Activated CD8-positive, alpha-beta memory T cell treated with anti-CD3 and anti-CD28 coated beads, Interleukin-2, amount 50 U/mL, for 1 hour (primary cell): ENCODE measurements at regions not wholly inside any gene's neighbourhood (a gene's known extent, or its start where the extent isn't known, plus 50 kb on each side); places are given as distances from the start of the nearest gene placed in this dataset.

Experiments used
- DNase-seq: peaks from one replicate; pipeline ENCODE4 v3.0.0-alpha.2; 2020; ENCODE audit errors: extremely low read depth

DNA sequence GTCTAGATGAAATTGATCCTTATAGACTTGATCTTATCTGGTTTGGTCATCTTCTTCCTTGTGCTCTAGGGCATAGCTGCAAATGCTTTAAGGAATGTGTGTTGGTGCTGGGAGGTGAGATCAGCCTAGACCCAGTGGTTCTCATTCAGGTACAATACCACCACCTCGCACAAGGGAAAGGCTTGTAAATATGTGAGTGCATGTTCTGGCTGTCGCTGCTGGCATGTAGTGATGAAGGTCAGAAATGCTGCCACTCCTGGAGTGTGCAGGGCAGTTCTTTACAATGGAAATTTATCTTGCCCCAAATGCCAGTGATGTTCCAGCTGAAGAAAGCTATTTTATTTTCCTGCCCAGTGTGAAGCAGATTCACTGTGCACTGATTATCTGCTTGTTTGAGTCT lies 900.9 kb downstream of the QKI start:
- DNase-seq, result no peak

DNA sequence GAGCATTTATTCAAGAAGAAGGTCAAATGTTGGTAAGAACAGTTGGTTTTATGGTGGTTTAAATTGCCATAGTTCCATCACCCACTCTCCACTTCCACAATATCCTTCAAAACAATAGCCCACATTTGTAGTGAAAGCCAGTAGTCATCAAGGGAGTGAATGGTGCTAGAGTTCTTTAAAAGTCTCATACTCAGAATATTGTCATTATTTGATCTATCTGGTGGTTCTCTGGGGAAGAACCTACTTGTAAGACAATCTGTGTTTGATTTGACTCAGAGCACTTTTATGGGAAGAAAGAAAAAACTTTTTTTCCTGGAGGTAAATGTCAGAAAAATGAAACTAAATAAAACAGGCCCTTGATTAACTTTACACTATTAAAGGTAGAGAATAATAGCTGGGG lies 893.8 kb downstream of the QKI start:
- DNase-seq, result no peak

DNA sequence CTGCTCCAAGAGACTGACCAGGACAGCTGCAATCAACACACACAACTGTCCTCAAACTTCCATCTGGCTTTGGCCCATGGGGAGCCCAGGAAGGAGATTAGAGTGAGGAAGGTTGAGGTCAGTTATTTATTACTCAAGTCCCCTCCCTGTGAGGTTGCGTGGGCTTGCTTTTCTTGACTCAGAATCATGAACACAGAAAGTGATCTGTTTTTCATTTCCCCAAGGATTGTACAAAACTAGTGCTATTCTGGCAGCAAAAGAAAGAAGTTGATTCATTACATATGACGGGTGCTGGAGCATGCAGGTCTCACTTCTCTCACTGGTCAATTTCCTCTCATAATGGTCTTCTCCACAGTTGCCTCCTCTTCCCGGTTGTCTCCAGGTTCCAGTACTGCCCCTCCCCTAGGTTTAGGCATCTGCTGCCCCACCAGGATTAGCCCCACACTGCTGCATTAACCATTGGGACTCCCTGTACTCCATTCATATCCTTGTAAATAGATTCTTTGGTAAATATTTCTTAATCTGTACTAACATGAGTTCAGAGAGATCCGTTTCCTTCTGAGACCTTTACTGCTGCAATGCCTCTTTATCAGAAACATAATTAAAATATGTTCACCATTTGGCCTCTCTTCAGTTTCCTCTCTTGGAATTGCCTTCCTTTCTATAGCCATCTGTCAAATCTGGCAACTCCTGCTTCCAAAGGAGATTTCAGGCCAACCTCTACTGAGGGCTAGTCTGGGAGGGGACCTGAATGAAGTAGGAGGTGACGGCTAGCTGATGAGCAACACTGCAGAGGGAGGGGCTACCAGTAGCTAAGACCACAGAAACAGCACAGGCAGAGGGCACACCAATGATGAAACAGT lies 888.8 kb downstream of the QKI start:
- no peak for DNase-seq

DNA sequence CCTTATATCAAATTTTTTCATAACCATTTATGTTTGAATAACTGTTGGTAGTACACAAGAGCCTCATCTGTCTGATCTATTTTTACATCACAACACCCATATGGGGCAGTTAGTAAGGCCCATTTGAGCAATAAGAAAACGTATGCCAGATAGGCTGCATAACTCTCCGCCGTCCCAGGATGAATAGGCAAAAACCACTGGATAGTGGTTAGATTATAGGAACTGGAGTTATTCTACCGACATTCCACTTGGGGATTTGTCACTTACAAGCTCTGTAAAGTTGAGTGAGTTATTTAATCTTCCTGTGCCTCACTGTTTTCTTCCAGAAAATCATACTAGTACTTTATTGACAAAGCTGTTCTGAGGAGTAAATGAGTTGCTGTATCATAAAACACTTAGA lies 881.9 kb downstream of the QKI start:
- no peak for DNase-seq

DNA sequence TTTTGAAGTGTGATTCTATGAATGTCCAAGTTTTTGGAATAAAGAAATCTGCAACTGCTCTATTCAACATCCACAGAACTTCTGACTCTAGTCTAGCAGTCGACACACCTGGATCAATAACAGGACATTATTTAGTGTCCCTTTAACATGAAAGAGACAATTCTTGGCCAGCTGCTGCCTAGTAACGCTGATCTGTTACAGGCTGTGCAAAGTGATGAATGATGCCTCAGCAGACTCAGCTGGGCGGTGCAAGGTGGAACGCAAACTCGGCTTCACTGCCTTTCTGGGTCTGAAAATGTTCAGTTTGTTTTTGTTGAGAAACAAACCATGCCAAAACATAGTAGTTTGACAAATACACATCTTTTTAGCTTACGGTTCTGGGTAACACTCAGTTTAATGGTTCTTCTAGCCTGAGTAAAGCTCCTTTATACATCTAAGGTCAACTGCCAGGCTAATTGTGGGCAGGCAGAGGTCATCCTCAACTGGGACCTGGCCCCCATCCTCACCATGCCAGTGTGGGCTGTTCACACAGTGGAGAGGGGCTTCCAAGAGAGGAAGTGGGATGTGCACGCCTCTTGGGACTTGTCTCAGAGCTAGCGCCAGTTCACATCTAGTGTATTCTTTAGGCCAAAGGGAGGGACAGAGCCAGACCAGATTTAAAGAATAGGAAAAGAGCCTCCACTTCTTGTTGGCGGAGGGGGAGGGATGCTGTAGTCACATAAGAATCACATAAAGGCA lies 879.7 kb downstream of the QKI start:
- no peak for DNase-seq

DNA sequence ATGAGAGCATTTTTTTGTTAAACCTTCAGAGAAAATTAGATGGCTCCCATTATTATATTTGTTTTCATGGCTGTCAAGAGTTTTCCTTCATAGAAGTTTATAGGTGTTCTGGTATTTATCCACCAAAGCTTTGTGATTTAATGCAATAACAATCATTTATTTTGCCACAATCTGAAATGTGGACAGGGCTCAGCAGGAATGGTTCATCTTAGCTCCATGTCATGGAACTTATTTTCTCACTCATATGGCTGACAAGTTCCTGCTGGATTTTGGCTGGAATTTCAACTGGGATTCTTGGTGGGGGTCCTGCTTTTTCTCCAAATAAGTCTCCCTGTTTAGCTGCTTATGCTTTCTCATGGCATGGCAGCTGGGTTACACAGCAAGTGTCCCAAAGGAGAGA lies 876.7 kb downstream of the QKI start:
- no peak for DNase-seq

DNA sequence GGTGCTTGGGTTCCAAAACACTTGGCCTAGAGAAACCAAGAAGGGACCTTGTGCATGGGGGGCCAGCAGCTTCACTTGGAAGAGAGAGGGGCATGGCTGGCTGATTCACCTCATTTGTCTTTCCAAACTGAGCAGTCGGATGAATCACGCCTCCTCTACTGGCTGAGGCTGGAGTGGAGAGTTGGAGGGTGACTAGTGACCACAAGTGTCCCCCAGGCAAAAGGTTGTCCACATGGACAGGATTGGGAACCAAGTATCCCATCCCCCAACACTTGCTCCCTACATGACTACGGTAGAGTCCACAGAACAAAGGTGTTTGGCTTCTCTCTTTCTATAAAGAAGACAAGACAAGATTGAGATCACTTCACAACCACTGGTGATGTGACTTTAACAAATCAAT lies 875.6 kb downstream of the QKI start:
- no peak for DNase-seq

DNA sequence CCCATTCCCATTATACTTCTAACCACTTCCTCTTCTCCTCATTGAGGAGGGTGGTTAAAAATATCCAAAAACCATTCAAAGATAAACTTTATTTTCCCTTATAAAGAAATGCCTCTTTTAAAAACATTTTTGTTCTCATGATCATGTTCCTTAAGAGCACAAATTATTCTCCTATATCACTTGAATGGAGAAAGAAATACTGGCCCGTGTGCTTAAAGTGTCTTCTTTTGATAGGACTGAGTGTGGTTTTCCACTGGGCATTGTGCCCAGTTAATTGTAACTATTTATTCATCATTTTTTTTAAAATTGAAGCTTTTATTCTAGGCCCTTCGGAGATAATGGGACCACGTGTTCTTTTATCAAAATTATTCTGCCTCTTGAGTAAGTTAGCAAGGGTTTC lies 871.5 kb downstream of the QKI start:
- DNase-seq, result no peak

DNA sequence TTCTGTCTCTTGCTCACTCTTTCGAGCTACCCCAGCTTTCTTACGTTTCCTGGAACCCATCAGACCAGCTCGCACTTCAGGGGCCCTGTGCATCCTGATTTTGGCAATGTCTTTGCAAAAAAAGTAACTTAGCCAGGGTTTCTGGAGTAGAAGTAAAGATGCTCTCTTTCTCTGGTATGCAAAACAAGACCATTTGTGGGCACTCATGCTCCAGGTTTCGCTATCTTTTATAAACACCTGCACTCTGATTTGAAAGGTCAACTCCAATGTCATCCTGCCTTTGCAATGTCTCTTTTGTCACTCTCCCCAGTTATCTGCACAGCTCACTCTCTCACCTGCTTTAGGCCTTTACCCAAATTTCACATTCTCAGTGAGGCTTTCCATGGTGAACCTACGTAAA lies 869.1 kb downstream of the QKI start:
- no peak for DNase-seq

DNA sequence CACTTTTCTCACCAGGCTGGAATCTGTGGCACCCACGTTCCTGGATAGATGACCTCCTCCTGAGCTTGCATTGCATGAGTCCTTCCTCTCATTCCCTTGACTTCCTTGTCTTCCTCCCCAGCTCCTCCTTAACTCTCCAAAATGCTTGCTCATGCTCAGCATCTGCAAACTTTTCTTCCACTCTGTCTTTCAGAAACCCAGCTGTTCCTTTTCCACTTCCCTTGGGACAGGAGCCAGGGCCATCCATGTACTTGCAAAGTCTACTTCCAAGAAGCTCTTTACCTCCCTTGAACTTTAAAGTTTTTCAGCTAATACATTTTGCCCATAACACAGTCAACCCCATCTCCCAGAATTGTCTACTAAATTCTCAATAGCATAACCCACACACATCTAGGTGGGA lies 861.7 kb downstream of the QKI start:
- DNase-seq, result no peak

DNA sequence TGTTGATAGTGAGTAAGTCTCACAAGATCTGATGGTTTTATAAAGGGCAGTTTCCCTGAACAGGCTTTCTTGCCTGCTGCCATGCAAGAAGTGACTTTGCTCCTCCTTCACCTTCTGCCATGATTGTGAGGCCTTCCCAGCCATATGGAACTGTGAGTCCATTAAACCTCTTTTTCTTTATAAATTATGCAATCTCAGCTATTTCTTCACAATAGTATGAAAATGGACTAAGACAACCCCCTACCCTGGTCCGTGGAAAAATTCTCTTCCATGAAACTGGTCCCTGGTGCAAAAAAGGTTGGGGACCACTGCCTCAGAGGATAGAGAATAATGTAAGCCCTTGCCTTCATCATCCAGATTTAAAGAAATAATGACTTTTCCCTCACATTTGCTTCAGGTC lies 861.3 kb downstream of the QKI start:
- DNase-seq, result no peak

DNA sequence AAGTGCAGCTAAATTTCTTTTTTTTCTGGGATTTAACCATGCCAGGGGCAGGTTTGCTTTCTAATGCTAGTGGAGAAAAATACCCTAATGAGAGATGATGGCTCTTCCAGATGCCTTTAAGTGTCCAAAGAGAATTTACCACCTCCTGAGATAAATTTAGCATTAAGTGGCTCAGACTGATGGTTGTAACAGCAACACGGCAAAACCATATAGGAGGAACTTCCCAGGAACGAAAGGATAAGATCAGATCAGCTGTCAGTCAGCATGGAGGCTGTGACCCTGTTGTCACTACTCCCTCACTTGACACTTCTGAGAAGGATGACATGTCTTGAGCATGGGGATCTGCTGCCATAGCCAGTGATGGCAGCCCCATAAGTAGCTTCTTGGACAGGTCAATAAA lies 860.0 kb downstream of the QKI start:
- DNase-seq, result no peak

DNA sequence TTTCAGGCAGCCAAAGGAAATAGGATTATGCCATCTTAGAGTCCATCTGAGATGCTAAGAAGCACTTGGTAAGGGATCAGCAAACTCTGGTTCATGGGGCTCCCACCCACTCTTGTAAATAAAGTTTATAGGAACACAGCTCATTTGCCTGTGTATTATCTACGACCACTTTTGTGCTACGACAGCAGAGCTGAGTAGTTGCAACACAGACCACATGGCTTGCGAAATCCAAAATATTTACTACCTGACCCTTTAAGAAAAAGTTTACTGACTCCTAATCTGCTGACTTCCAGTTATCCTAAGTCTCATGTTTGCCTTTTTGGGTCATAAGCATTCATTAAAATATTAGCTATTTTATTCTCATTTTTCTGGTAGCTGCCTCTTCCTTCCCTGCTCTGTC lies 859.0 kb downstream of the QKI start:
- DNase-seq, result no peak

DNA sequence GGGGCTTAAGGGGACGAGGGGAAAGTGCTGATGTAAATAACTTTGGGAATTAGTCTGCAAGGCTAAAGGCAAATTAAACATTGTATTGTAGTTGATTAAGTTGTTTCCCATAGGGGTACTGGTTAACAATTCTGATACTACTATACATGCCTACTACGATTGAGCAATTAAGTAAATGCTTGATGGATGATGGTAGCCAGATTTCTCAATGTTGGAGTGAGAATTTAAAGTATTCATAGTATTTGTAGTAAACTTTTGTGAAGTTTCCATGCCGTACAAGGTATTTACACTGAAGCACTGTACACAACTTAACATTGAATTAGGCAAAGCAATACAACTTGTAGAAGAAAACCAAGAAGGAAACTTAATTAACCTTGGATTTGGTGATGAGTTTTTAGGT lies 852.3 kb downstream of the QKI start:
- no peak for DNase-seq

DNA sequence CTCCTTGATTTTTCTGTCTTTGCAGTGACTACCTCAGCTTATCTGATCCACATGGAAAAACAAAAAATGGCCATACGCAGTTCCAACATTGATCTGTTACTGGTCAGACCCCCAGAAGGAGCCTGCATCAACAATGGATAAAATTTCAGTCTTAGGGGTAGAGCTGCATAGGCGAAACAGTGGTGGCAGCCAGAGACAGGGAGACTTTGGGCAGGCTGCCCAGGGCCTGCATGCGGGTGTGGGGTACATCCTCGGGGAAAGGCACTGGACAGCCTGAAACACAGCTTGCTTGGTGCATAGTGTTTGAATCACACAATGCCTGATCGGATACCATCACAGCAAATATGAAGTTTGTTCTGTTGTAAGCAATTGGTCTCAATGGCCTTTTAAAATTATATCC lies 847.8 kb downstream of the QKI start:
- DNase-seq, result no peak

DNA sequence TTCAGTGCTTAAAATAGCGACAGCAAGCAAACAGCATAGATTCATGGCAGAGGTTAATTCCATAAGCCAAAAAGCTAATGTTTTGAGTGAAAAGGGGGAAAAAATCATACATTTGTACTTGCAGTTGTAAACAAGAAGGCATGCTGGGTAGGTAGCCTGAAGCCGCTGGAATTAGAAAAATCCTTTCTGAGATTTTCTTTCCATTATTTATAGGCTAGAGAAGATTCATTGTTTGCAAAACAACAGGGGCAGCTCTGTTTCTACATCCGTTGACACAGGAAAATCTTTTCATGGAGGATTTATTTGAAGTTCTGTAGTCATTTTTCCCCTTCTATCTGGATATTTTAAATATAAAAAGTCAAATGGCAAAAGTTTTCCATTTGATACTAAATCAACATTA lies 843.9 kb downstream of the QKI start:
- no peak for DNase-seq

DNA sequence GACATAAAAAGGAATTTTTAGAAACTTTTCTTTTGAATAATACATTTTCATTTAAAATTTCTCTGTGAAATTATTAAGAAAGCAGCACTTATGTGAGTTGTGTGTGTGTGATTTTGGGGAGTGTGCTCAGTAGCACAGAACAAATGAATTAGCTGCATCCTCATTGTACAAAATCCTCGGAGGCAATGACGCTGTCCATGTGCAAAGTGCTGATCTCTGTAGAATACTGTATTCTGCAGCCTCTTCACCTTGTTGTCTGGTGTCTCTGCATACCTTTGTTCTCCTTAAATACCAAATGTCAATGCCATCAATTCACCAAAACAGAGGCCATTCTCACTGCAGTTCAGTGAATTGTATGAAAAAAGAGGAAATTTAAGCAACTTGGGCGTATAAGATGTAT lies 838.4 kb downstream of the QKI start:
- DNase-seq, result no peak

DNA sequence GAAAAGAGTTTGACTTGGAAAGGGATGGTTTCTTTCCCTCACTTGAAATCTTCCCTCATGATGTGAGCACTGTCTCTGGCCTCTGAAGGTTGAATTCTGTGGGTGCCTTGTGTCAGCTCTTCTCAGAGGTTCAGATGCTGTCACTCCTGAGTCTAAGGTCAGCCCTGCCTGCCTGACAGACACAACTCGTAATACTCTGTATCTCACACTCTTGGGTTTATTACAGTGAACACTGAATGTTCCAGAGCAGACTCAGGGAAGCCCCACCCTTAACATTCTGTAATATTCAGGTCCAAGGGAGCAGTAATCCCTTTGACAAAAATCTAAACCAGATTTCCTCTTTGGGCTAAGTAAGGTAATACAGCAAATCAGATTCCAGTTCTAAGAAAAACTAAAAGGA lies 837.8 kb downstream of the QKI start:
- DNase-seq, result no peak

DNA sequence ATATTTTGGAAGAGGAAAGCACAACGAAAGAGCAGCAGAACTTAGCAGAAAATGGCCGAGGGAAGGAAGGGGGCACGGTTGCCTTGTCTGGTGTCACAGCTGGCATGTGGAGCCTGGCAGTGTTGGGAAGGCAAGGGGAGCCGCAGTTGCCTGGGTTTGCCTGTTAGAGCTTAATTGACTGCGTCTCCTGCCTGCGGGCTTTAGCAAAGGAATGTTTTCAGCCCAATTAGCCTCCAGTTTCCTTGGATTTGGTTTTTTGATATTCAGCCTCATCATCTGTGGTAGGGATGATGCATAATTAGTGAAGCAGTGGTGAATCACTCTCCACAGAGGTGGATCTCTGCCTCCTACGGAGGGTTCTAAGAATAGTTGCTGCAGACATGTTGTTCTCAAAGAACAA lies 832.6 kb downstream of the QKI start:
- DNase-seq, result no peak

DNA sequence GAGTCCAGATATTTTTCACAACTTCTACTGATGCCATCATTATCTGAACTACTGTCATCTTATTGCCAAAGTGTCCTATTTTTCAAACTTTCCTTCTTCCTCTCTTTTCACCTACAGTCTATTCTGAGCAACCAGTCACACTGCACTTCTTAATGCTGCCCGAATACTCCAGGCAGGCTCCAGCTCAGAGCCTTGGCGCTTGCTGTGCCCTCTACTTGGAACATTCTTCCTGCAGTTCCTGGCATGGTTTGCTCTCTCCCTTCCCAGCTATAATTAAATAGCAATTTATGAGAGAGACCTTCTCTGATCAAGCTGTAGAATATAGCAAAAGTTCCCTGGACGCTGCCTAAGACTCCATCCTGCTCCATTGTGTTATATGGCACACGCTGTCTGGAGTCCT lies 831.6 kb downstream of the QKI start:
- DNase-seq, result no peak

DNA sequence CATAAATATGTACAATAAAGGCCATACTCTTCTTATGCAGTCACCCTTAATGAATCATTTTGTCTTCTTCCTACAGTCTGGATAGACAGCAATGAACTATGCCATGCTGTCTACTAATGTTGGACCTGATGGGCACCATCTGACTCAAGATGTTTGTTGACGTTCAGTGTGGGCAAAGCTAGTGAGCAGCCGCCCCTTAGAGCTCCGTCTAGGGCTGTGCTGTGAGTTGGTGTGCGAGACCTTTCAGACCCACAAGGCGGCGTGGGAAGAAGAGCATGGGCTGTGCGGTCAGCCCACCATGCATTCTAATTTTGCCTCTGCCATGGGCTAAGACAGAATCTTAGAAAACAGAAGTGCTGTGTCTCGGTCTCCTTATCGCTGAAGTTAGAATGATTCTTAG lies 829.4 kb downstream of the QKI start:
- no peak for DNase-seq

DNA sequence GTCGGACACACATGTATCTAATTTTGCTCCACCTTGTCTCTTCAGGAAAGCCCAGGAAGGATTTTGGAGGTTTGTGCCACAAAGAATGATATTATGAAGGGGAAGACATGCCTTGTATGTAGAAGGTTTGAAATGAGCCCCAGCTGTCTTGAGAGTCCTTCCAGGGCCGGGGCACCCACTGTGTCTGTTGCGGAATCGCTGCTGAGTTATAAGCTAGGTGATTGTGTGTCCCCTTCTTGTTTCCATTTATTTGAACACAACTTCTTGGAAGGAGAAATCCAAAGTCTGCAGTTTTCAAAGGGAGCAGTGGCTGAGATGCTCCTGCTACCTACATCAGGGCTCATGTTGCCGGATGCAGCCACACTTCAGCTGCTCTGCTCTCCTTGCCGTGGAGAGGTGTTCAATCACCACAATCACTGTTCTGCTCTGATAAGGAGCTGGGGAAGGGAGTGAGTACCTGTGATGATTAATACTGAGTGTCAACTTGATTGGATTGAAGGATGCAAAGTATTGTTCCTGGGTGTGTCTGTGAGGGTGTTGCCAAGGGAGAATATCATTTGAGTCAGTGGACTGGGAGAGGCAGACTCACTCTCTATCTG lies 828.6 kb downstream of the QKI start:
- no peak for DNase-seq

DNA sequence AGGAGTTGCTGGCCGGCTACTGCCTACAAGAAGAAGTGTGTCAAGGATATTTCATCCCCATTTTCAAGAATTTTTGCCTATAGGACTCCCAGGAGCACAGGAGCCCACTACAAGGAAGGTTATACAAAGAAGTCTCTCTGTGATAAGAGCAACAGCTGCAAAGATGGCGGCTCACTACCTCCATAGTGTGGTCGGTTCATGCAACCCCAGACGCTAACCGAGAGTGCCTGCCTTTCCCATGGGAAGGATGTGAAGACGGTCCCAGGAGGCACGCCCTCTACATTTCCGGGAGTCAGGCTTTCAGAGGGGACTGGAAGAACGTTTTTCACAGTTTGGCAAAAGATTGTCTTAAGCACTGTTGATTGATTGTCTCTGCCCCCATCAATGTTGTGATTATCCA lies 816.3 kb downstream of the QKI start:
- no peak for DNase-seq
